Neural cell (in vitro differentiated cells): ENCODE measurements at regions not wholly inside any gene's neighbourhood (a gene's known extent, or its start where the extent isn't known, plus 50 kb on each side); places are given as distances from the start of the nearest gene placed in this dataset.

Source experiments
- CTCF ChIP-seq: fragments of 450-650 bp; IDR thresholded peaks from 2 replicates; pipeline ENCODE4 v1.5.1; 2014; ENCODE audit warnings: antibody characterized with exemption, mild to moderate bottlenecking, moderate library complexity; ENCODE audit not compliant: poor library complexity, severe bottlenecking
- EP300 ChIP-seq: fragments of 450-650 bp; conservative IDR thresholded peaks from 2 replicates; pipeline ENCODE4 v1.6.1; 2014; ENCODE audit warnings: antibody characterized with exemption, mild to moderate bottlenecking, moderate library complexity; ENCODE audit not compliant: poor library complexity, severe bottlenecking
- EZH2 ChIP-seq: fragments of 200-600, 300-800 bp; shearing (Covaris generic), sonication (generic); IDR thresholded peaks from 2 replicates; pipeline ENCODE4 v1.6.1; 2014; ENCODE audit warnings: antibody characterized with exemption, low read length, borderline replicate concordance, mild to moderate bottlenecking; ENCODE audit not compliant: insufficient read depth, poor library complexity, severe bottlenecking
- POLR2AphosphoS5 ChIP-seq: IDR thresholded peaks from 2 replicates; pipeline ENCODE4 v1.6.1; 2012
- RAD21 ChIP-seq: fragments of 450-650 bp; conservative IDR thresholded peaks from 2 replicates; pipeline ENCODE4 v1.6.1; 2014; ENCODE audit warnings: antibody characterized with exemption, mild to moderate bottlenecking, moderate library complexity
- REST ChIP-seq: IDR thresholded peaks from 2 replicates; pipeline ENCODE4 v1.6.1; 2012; ENCODE audit warnings: borderline replicate concordance
- SMC3 ChIP-seq: fragments of 450-650 bp; conservative IDR thresholded peaks from 2 replicates; pipeline ENCODE4 v1.6.1; 2014; ENCODE audit warnings: antibody characterized with exemption, mild to moderate bottlenecking, moderate library complexity; ENCODE audit not compliant: poor library complexity
- TAF1 ChIP-seq: IDR thresholded peaks from 2 replicates; pipeline ENCODE4 v1.6.1; 2012; ENCODE audit warnings: low read depth

- TF ChIP-seq RAD21 (peak; percentile 64), TAF1 (no peak), POLR2AphosphoS5 (no peak), CTCF (peak; percentile 68), EZH2 (no peak), REST (no peak), EP300 (no peak), SMC3 (peak; percentile 60)
These were observed 139.1 kb upstream of the PFKP start for GRCh38 chr10:2927958-2928840.
